HG03066 (cell line): ENCODE measurements at regions not wholly inside any gene's neighbourhood (a gene's known extent, or its start where the extent isn't known, plus 50 kb on each side); places are given as distances from the start of the nearest gene placed in this dataset.
"Not testable (repeated sequence)": the region's sequence is repeated elsewhere in the genome, so short reads cannot be mapped to it uniquely, and the experiment has no call there.

ENCODE experiments used
- ATAC-seq: cut with Tn5 transposase; IDR thresholded peaks from one replicate; pipeline ENCODE4 v1.9.1; 2021; ENCODE audit warnings: low read depth; ENCODE audit not compliant: unreplicated experiment

DNA sequence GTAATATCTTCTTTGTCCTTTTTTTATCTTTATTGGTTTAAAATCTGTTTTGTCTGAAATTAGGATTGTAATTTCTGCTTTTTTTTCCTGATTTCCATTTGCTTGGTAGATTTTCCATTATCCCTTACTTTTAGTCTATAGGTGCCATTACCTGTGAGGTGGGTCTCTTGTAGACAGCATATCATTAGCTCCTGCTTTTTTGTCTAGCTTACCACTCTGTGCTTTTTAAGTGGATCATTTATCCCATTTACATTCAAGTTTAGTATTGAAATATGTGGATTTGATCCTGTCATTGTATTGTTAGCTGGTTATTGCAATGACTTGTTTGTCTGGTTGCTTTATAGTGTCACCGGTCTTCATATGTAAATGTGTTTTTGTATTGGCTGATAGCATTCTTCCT, 958.6 kb upstream of the SLIT2 start:
- no peak for ATAC-seq

DNA sequence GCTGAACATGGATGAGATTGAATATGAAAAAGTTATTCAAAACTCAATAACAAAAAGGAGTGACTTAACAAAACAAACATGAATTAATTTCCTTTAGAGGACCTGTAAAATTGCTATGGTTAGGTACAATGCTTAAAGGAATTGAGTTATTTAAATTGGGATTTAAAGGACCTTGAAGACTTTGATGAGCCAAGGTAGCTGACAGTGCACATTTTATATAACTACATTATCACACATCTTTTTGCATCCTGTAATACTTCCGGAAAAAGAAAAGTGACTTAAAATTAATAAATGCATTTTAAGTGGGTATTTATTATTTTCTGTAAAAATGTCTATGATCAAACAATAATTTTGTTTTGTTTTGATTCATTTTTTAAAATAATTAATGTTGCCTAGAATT, 964.8 kb upstream of the SLIT2 start:
- ATAC-seq: no peak

DNA sequence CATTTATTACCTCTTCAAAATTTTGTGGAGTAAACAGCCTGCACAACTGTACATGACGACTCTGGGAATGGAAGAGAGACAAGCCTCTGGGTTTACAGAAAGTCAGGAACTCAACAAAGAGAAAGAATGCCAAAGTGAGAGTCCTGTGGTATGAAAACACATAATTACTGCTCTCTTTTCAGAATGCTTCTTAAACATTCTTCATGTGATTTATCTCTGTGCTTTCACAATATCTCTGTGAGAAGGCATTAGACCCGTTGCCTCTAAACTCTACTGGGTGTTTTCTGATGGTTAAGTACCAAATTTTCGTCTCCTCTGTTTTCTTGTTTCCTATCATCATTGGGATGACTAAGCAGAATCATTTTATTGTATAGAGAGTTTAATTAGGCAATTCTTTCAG, 966.6 kb upstream of the SLIT2 start:
- no peak for ATAC-seq

DNA sequence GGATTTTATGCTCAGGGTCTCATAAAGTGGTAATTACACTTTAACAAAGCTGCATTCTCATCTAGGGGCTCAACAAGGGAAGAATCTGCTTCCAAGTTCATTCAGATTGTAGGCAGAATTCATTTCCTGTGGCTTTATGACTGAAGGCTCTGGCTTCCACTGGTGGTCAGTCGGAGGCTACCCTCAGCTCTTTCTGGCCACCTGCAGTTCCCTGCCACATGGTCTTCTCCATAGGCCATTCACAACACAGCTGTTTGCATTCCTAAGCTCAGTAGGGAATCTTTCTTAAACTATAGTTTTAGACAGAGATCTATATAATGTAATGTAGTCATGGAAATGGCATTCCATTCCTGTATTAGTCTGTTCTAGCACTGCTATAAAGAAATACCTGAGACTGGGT, 973.0 kb upstream of the SLIT2 start:
- ATAC-seq: no peak

DNA sequence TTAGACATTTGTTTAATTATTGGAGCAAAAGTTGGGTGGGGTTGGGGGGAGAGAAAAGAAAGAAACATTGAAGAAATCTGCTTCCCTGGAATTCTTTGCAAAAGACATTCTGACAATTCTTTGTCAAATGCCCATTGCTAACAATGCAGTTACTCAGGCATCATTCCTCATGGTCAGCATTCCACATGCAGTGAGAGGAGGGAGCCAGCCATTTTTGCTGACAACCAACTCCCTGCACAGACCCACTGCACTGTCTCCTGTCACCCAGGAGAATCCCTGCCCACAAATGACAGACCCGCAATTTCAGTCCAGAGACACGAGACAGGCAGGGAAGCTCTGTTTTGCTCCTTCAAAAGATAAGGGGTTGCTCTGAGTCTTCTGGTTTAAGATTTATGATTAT, 985.1 kb upstream of the SLIT2 start:
- no peak for ATAC-seq

DNA sequence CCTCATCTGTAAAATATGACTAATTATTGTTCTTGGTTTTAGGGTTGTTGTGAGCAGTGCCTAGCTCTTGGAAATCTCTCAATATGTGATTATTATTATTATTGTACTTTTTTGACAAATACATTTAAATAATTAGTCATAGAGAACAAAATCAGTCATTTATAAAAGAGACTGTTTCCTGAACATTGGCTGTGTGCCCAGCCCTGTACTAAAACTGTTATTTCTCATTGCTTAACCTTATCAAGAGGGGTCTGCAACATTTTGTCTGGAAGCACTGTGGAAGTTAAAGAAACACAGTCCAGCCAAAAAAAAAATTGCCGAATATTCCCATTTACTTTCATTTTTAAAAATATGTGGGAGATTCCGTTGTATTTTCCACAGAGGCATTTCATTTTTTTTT, 989.2 kb upstream of the SLIT2 start:
- ATAC-seq: no peak

DNA sequence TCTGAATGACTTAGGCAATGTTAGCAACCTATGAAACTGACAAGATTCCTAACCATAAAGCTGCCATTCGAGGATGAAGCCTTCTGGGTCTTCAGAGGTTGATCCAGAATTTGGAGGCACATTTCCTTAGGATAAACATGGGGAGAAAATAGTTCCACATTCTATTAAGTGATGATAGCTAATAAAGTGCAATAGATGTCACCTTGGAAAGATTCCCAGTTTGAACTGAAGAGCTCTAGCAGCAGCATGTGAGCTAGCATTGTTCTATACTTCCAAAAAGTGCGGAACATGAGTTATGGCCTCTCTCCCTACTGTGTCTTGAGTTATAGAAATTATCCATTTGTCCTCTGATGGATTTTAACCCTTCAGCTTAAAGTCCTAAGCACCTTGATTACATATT, 991.4 kb upstream of the SLIT2 start:
- ATAC-seq: no peak

DNA sequence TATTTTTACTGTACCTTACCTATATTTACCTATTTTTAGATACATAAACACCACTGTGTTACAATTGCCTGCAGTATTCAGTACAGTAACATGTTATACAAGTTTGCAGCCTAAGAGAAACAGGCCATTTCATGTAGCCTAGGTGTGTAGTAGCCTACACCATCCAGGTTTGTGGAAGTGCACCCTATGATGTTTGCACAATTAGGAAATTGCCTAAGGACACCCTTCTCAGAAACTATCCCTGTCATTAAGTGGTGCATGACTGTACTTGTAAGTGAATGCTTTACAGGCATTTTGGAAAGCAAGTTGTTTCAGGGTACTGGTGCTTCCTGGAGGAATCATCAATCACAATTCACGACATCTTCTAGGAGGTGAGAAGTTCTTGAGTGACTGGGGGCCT, 991.8 kb upstream of the SLIT2 start:
- no peak for ATAC-seq

DNA sequence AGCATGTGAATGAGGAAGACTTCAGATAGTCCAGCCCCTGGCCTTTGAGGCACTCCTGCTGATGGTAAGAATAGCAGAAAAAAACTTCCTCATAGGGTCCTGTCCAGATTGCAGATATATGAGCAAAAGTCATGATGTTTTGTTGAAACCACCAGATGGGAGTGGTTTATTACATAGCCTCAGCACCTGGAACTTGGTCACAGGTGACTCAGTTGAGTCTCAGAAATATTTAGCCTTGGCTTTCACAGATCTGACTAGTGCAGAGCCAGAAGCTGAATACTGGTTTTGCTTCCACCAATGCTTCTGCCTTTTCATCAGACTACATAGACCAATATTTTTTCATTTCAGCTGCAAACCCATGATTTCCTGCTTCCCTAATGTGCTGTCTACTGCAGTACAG, 994.9 kb upstream of the SLIT2 start:
- ATAC-seq: no peak

DNA sequence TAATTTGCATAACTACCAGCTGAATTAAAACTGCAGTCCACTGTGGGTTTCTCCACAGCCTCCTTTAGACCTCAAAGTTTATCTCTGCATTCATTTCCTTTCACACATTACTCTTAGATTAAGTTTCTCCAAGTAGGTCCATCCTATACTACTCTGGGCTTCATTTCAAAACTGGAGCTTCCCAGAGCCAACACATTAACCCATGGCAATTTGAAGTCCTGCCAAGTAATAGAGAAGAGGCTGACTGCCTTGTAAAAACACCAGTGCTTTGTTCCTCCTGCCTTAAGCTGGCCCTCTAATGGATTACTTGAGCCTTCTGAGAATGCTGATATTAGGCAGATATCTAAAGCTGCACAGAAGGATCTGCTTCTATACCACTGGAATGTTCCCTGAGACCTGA, 997.2 kb upstream of the SLIT2 start:
- ATAC-seq: no peak

DNA sequence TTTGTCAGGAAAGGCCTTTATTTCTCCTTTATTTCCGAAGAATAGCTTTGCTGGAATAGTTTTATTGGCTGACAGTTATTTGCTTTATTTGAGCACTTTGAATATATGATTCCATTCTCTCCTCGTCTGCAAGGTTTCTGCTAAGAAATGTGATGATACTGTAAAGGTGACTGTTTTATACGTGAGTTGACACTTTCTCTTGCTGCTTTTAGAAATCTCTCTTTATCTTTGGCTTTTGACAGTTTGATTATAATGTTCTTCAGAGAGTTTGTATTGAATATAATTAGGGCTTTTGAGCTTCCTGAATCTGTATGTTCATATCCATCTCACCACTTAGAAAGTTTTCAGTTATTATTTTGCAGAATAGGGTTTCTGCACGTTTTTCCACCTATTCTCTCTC, 1003.7 kb upstream of the SLIT2 start:
- no peak for ATAC-seq

DNA sequence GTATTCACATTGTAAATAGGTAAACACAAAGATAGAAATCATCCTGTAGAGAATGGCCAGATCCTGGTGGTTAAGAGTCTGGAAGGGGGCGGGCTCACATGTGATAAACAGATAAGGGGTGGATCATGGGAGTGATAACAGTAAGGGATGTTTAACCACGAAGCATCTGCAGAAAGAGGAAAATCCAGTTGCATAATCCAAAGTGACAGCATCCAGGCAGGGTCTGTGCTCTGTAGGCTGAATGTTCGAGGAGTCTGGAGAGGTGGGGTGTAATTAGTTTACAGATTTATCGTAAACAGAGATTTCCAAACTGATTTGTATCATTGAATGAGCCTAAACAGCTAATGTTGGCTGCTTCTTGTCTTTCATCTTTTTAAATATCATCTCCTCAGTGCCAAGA, 1009.8 kb upstream of the SLIT2 start:
- ATAC-seq: no peak

DNA sequence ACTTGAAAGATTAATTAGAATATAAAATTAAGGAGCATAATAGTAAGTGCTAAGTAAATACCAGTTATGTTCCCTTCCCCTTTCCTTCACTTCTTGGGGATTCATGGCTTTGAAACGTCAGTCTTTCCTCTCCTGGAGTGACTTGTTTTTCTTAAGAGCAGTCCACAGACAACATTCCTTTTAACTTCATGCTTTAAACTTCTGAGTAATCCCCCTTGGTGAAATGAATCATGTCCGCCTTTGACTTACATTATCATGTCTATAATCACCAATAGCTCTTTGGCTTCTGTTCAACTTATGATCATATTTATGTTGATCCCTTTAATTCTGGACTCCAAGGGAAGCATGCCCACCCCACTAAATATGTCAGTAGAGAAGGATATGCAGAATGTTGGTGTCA, 1012.1 kb upstream of the SLIT2 start:
- ATAC-seq: no peak

DNA sequence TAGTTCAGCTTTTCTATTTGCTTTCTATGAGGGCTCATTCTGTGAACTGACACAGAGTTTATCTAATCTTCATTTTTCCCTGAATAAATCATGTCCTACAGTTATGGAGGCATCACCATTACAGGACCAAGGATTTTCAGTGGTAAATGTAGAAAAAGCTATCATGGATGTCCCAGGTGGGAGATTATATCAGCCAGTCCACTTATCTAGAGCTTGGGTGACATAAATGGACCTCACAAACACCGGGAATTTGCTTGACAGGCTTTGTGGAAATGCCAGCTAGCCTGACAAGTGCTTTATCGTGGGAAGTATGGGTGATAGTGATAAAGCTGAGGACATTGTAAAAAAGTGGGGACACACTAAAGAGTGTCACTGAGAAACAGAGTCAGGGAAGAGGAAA, 1015.2 kb upstream of the SLIT2 start:
- no peak for ATAC-seq

DNA sequence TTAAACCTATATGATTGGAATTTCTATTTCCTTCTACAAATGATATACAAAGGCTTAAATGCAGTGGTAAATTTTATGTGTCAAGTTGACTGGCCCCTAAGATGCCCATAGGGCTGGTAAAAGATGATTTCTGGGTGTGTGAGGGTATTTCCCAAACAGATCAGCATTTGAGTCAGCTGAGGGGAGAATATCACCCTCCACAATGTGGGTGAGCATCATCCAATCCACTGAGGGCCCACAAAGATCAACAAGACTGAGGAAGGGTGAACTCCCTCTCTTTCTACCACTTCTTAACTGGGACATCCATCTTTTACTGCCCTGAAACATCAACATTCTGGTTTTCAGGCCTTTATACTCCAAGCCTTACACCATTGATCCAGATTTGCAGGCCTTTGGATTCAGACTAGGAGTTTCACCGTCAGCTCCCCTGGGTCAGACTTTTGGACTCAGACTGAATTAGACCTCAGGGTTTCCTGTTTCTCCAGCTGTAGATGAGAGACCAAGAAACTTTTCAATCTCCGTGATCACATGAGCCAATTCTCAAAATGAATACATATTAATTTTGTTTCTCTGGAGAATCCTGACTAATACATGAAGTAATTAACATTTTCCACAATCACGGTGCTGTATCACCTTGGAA, 1020.7 kb upstream of the SLIT2 start:
- no peak for ATAC-seq

DNA sequence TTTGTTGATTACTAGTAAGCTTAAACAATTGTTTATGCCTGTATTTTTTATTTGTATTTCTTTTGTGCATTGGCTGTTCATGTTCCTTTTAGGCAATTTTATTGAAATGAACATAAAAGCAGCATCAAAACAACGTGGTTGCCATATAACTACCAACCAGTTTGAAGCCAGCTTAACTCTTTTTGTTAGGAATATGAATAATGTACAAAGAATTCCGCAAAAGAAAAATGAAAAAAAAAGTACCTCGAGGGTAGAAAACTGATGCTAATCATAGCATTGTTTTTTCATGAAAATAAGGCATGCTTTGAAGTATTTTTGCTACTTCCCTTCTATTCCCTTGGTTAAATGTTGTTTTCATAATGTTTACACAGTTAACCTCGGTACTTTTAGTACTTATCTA, 1024.0 kb upstream of the SLIT2 start:
- ATAC-seq: no peak

DNA sequence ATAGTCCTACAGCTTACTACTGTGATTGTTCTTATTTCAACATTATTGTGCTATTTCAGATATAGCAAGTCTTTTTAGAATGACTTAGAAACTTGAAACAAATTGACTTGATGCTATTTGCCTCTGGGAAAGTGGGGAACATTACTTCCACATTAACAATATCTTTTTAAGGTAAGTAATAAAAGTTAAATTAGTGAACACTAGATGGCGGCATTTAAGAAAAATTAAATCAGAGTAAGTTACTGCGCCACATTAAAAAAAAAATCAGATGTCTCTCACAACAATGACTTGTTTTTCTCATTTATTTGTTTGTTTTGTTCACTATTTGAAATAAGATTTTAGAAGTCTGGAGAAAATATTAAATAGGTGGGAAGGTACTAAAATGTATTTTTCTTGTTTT, 1026.9 kb upstream of the SLIT2 start:
- ATAC-seq: no peak

DNA sequence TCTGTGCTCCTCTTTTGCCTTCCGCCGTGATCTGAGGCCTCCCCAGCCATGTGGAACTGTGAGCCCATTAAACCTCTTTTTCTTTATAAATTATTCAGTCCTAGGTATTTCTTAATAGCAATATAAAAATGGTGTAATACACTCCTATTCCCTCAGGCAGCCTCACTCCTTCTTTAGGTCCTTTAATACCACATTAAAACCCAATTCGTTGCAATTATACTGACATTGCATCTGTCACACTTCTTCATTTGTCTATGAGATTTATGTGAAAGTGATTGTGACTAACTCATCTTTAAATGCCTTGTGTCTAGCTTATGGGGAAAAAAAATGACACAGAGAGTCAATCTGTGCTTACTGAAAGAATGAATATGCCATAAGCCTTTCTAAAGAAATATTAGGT, 1035.2 kb upstream of the SLIT2 start:
- ATAC-seq: no peak

DNA sequence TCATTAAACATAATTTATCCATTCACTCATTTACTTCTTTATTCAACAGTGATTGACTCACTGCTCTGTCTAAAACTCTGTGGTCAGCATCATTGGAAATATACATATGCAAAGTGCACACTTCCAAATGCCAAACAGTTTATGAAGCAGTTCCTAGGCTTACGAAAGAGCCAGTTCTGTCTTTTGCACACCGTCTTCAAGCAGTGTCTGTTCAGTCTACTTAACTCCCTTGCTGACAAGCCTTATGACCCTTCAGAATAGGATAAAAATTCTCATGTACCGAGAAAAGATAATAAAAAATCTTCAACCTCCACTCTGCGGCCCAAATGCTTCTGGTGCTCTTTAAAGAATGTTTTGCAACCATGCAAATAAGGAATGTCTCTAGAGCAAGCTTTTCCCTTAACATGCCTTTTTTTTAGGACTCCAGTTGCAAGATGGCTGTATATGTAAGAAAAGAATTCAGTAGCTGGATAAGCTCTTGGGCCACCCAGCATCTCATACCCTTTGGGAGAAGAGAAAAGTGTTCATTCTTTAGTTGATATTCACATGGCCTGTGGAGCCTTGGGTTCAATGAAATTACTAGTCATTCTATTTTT, 1037.0 kb upstream of the SLIT2 start:
- no peak for ATAC-seq

DNA sequence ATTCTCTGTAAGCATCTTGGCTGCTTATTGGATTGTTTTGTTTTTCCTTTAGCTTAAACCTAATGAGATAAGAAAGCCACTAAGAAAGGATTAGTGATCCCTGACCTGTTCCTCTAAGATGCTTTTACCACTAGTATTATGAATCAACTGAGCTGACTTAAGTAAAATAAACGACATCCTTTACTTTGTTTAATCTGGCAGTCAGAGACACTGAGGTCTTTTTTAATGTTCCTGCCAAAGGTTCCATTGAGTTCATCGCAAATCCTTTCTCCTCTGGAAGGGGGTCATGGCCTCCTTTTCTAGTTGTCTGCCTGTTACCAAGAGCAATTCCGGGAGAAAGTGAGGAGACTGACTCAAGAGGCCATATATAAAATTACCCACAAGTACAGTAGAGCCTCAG, 1038.3 kb upstream of the SLIT2 start:
- ATAC-seq: no peak

DNA sequence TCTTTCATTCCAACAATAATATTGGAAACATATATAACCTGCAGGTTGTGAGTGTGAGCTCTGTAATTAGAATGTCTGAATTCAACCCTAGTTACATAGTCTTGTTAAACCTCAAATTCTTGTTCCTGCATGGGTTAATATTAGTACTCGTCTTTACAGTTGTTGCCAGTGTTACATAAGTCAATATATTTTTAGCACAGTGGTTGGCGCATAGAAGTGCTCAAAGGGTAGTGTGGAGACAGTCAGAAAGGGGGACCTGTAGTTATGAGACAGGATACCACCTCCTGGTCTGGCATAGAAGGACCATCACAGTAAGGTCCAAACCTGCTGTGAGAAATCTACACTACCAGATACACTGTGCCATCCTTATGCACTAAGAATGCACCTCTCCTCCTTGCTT, 1045.9 kb upstream of the SLIT2 start:
- ATAC-seq: no peak

DNA sequence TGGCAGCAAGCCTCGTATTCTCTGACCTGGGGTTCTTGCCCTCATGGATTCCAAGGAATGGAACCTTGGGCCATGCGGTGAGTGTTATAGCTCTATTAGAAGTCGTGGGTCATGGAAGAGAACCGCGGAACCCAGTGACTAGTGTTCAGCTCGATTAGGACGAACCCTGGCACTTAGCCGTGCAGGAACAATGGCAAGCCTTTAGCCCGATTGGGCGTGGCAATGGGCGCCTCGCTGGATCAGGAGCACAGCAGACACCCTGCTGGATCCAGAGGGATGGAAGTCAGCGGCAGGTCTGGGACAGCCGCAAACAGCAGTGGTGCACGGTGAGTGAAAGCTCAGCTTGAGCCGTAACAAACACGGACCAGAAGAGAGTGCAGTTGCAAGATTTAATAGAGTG, 1053.9 kb upstream of the SLIT2 start:
- ATAC-seq: not testable (repeated sequence)

DNA sequence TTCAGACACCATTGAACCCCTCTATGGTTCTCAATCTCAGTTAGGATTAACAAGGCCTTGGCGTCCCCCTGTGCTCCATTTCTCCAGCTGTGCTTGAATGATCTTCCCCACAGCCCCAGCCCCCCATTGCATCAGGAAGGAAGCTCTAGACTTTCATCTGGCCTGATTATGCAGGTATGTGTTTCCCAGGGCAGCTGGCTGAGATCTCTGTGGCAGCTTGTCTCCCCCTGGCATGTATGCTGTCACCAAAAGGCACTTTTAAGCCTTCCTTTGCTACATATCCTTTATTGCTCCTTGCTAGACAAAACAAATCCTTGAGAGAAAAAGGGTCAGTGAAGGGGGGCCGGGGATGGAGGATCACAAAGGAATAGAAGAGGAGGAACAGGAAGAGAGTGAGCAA, 1056.0 kb upstream of the SLIT2 start:
- no peak for ATAC-seq
